Thyroid gland (tissue), 4 donors: ENCODE measurements at regions not wholly inside any gene's neighbourhood (a gene's known extent, or its start where the extent isn't known, plus 50 kb on each side); places are given as distances from the start of the nearest gene placed in this dataset.
"Not testable (repeated sequence)": the region's sequence is repeated elsewhere in the genome, so short reads cannot be mapped to it uniquely, and the experiment has no call there.

Experiments used
- DNase-seq, 2 donors: peaks; one replicate each; pipeline ENCODE4 v3.0.0-alpha.2; 2019
- H3K27ac ChIP-seq, 3 donors: fragments of 200-600 bp; sonication (generic); 1 replicate in 2 of 3; 2 replicates in 1 of 3; pipeline ENCODE4 v1.5.1; 2016 to 2019; ENCODE audit warnings: mild to moderate bottlenecking in 1 of 3, moderate library complexity in 1 of 3
- H3K27me3 ChIP-seq: fragments of 200-600 bp; sonication (generic); one replicate; pipeline ENCODE4 v1.5.1; 2019
- H3K36me3 ChIP-seq, 2 donors: fragments of 200-600 bp; sonication (generic); one replicate each; pipeline ENCODE4 v1.5.1; 2016 to 2019
- H3K4me1 ChIP-seq, 2 donors: fragments of 200-600 bp; sonication (generic); one replicate each; pipeline ENCODE4 v1.5.1; 2017 to 2019
- H3K4me3 ChIP-seq, 3 donors: fragments of 200-600 bp; sonication (generic); replicated peaks in 1 of 3; 1 replicate in 2 of 3; 2 replicates in 1 of 3; pipeline ENCODE4 v1.5.1; 2016; ENCODE audit warnings: mild to moderate bottlenecking in 1 of 3
- H3K9me3 ChIP-seq: fragments of 200-600 bp; sonication (generic); one replicate; pipeline ENCODE4 v1.5.1; 2017
- CTCF ChIP-seq, 6 experiments: fragments of 200-600 bp in 3 of 6; fragments of 450-650 bp in 3 of 6; sonication (generic) in 3 of 6; IDR thresholded peaks; one replicate each; pipeline ENCODE4 v1.5.1; 2016 to 2019; ENCODE audit warnings: antibody characterized with exemption in 6 of 6, mild to moderate bottlenecking in 2 of 6, inconsistent platforms in 1 of 6, moderate library complexity in 1 of 6
- POLR2A ChIP-seq, 2 donors: fragments of 450-650 bp; IDR thresholded peaks; one replicate each; pipeline ENCODE4 v1.6.1; 2017; ENCODE audit warnings: antibody characterized with exemption in 2 of 2, mild to moderate bottlenecking in 2 of 2, moderate library complexity in 1 of 2
- WGBS, 2 donors: methylation state at CpG; one replicate each; pipeline ENCODE4 v1.1.5; 2017; 5-methylcytosine and 5-hydroxymethylcytosine counted together
- intact Hi-C: fragments of 100-400 bp; cut with DNase I; formaldehyde crosslinking; loops from one replicate; pipeline ENCODE4 v1.15.1; 2023

DNA sequence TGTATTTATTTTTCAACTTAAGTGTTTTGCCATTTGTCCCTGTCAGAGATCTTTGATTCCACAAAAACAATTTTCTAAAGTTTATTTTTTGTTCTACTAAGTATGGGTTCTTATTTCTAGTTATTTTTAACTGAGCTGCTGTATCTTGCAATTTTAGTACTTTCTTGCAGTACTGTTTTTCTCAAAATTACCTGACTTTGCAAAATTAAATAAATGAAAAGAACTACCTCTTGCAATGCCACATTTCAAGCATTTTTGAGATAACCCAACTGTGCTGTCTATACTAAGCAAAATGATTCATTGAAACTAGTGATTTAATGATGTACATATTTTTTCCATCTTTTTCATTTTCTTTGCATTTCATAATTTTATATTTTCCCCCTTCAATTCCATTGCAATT is 71.5 kb upstream of the ADGRL2 start:
- H3K36me3 ChIP-seq: no peaks in the 10 kb centered on the region
- H3K27me3 ChIP-seq: no peaks in the 10 kb centered on the region
- TF ChIP-seq POLR2A (IDR thresholded peaks at IDR 0.05): no peak
- TF ChIP-seq CTCF (IDR thresholded peaks at IDR 0.05): no peak
- no peak for DNase-seq
- no peak overlapping the region for H3K27ac ChIP-seq
- peaks cover 0 to 5% of the 10 kb centered on the region in 2 donors for H3K4me1 ChIP-seq
- intact Hi-C loops: no loop called here
- H3K4me3 ChIP-seq: no peak overlapping the region
- H3K9me3 ChIP-seq: no peaks in the 10 kb centered on the region

DNA sequence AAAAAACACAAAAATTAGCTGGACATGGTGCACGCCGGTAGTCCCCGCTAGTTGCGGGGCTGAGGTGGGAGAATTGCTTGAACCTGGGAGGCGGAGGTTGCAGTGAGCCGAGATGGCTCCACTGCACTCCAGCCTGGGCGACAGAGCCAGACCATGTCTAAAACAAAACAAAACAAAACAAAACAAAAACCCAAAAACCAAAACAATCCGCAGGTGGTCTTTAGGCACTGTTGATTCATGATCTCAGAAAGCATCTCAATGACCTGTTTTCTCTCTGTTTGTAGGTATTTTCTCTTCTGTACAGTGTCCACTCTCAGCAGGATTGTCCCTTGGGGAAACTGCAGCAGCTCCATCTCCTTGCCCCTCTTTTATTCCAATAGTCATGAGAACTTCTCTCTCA is 74.9 kb upstream of the ADGRL2 start:
- intact Hi-C loops: no loop called here
- TF ChIP-seq POLR2A (IDR thresholded peaks at IDR 0.05): no peak
- TF ChIP-seq CTCF (IDR thresholded peaks at IDR 0.05): no peak
- WGBS, 2 donors: 81 to 84% methylated on average over 8 of the region's 8 CpGs

GRCh38 chr1:81722631-81723328 is 78.0 kb upstream of the ADGRL2 start:
- H3K27ac ChIP-seq, H3K36me3 ChIP-seq, H3K27me3 ChIP-seq, intact Hi-C loops, H3K4me3 ChIP-seq, H3K9me3 ChIP-seq, DNase-seq: not testable (repeated sequence)
- peaks cover 7 to 12% of the 10 kb centered on the region in 2 donors for H3K4me1 ChIP-seq
- WGBS, 2 donors: 91 to 92% methylated on average over 6 of the region's 6 CpGs

More for the DNA sequence above, 74.9 kb upstream of the ADGRL2 start:
- peaks cover 0 to 5% of the 10 kb centered on the region in 2 donors for H3K4me1 ChIP-seq
- no peaks in the 10 kb centered on the region for H3K27me3 ChIP-seq
- no peaks in the 10 kb centered on the region for H3K36me3 ChIP-seq
- H3K9me3 ChIP-seq: no peaks in the 10 kb centered on the region
- H3K27ac ChIP-seq: no peak overlapping the region
- DNase-seq: no peak
- H3K4me3 ChIP-seq: no peak overlapping the region

DNA sequence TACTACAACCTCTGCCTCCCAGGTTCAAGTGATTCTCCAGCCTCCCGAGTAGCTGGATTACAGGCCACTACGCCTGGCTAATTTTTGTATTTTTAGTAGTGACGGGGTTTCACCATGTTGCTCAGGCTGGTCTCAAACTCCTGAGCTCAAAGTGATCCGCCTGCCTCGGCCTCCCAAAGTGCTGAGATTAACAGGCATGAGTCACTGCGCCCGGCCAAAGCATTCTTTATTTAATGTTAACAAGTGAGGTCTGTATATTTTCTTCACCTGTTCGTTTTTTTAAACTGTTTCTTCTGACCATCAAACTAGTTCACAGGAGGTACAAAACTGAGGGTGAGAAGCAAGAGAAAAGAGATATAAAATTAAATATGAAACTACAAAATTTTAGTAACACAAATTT is 80.5 kb upstream of the ADGRL2 start:
- H3K9me3 ChIP-seq, H3K27me3 ChIP-seq, H3K36me3 ChIP-seq, intact Hi-C loops, H3K4me3 ChIP-seq: not testable (repeated sequence)
- peak overlapping the region in 2 of 3 donors; percentile 19 to 33 for H3K27ac ChIP-seq
- H3K4me1 ChIP-seq: peaks cover 7 to 15% of the 10 kb centered on the region in 2 donors
- peak; percentile 48 to 57 for DNase-seq
- WGBS, 2 donors: 38 to 47% methylated on average over 8 of the region's 8 CpGs

- 92 to 94% methylated on average over 1 of the region's 1 CpG for WGBS, 2 donors
Observed at GRCh38 chr1:81717230-81717629, 83.5 kb upstream of the ADGRL2 start.

More at GRCh38 chr1:81717230-81717629, 83.5 kb upstream of the ADGRL2 start:
- no peak for TF ChIP-seq CTCF (IDR thresholded peaks at IDR 0.05)
- no peak for TF ChIP-seq POLR2A (IDR thresholded peaks at IDR 0.05)
- Histone ChIP-seq H3K9me3 (no peaks in the 10 kb centered on the region), H3K27me3 (no peaks in the 10 kb centered on the region), H3K36me3 (no peaks in the 10 kb centered on the region), H3K4me3 (no peak overlapping the region), H3K27ac (no peak overlapping the region), H3K4me1 (peaks cover 7 to 18% of the 10 kb centered on the region in 2 donors)
- no peak for DNase-seq
- intact Hi-C loops: no loop called here
